ENCODE measurements at regions not wholly inside any gene's neighbourhood (a gene's known extent, or its start where the extent isn't known, plus 50 kb on each side); places are given as distances from the start of the nearest gene placed in this dataset.

- H3K27me3 ChIP-seq (replicated peaks in 1 of 2; ENCODE audit: control insufficient read depth in 2 of 2, insufficient read depth in 2 of 2, low read length in 1 of 2), result no peaks in the 10 kb centered on the region; a peak in 2 of 4 replicates
- no peak overlapping the region for H3K4me3 ChIP-seq
- no TSS peak for BruUV-seq (replicated peaks)
- no peak overlapping the region for H3K9ac ChIP-seq (ENCODE audit: control insufficient read depth, insufficient read depth, low read length)
- CTCF ChIA-PET, result interaction anchor here (3.0 kb wide), 1 partner anchor 9 kb away, joined by 16 read pairs; no protein-coding TSS in a partner anchor
- SMC1A ChIA-PET (ENCODE audit: uncharacterized antibody, unreplicated experiment), result no interaction called here
- RAD21 ChIA-PET (ENCODE audit: unreplicated experiment), result no interaction called here
- no peaks in the 10 kb centered on the region for H3K9me3 ChIP-seq (replicated peaks; ENCODE audit: control insufficient read depth, insufficient read depth, low read length)
- in situ Hi-C loops (cut with MboI) (no loop called here), intact Hi-C loops (cut with micrococcal nuclease; ENCODE audit: unreplicated experiment) (no loop called here)
- ATAC-seq (no peak), FAIRE-seq (no peak), DNase-seq (ENCODE audit: low read depth, low spot score) (no peak)
- H3K79me2 ChIP-seq (ENCODE audit: control insufficient read depth, insufficient read depth, low read length), result no peaks in the 10 kb centered on the region
- no peak overlapping the region for H2AFZ ChIP-seq (ENCODE audit: control insufficient read depth, low read depth, low read length)
- POLR2A ChIA-PET, result no interaction called here
- no peaks in the 10 kb centered on the region for H4K20me1 ChIP-seq (ENCODE audit: control insufficient read depth, insufficient read depth)
- no peak overlapping the region for H3K27ac ChIP-seq (ENCODE audit: control insufficient read depth, insufficient read depth)
- TF ChIP-seq, protein P1, sequence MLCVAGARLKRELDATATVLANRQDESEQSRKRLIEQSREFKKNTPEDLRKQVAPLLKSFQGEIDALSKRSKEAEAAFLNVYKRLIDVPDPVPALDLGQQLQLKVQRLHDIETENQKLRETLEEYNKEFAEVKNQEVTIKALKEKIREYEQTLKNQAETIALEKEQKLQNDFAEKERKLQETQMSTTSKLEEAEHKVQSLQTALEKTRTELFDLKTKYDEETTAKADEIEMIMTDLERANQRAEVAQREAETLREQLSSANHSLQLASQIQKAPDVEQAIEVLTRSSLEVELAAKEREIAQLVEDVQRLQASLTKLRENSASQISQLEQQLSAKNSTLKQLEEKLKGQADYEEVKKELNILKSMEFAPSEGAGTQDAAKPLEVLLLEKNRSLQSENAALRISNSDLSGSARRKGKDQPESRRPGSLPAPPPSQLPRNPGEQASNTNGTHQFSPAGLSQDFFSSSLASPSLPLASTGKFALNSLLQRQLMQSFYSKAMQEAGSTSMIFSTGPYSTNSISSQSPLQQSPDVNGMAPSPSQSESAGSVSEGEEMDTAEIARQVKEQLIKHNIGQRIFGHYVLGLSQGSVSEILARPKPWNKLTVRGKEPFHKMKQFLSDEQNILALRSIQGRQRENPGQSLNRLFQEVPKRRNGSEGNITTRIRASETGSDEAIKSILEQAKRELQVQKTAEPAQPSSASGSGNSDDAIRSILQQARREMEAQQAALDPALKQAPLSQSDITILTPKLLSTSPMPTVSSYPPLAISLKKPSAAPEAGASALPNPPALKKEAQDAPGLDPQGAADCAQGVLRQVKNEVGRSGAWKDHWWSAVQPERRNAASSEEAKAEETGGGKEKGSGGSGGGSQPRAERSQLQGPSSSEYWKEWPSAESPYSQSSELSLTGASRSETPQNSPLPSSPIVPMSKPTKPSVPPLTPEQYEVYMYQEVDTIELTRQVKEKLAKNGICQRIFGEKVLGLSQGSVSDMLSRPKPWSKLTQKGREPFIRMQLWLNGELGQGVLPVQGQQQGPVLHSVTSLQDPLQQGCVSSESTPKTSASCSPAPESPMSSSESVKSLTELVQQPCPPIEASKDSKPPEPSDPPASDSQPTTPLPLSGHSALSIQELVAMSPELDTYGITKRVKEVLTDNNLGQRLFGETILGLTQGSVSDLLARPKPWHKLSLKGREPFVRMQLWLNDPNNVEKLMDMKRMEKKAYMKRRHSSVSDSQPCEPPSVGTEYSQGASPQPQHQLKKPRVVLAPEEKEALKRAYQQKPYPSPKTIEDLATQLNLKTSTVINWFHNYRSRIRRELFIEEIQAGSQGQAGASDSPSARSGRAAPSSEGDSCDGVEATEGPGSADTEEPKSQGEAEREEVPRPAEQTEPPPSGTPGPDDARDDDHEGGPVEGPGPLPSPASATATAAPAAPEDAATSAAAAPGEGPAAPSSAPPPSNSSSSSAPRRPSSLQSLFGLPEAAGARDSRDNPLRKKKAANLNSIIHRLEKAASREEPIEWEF (IDR thresholded peaks at IDR 0.05; ENCODE audit: insufficient replicate concordance, low read depth, low read length), result no peak
- TF ChIP-seq FOXK2 (IDR thresholded peaks at IDR 0.05), result no peak
- TF ChIP-seq EGR1 (IDR thresholded peaks at IDR 0.05; ENCODE audit: borderline replicate concordance in 1 of 2, low read depth in 2 of 2, low read length in 2 of 2), result no peak
- no peak for TF ChIP-seq NR2F1 (conservative IDR thresholded peaks at IDR 0.05)
- TF ChIP-seq POLR2AphosphoS5 (IDR thresholded peaks at IDR 0.05; ENCODE audit: low read length), result no peak
- TF ChIP-seq WRNIP1 (IDR thresholded peaks at IDR 0.05; ENCODE audit: borderline replicate concordance, low read depth, low read length), result no peak
- no peak for TF ChIP-seq ZSCAN29 (IDR thresholded peaks at IDR 0.05)
- TF ChIP-seq, protein P2, sequence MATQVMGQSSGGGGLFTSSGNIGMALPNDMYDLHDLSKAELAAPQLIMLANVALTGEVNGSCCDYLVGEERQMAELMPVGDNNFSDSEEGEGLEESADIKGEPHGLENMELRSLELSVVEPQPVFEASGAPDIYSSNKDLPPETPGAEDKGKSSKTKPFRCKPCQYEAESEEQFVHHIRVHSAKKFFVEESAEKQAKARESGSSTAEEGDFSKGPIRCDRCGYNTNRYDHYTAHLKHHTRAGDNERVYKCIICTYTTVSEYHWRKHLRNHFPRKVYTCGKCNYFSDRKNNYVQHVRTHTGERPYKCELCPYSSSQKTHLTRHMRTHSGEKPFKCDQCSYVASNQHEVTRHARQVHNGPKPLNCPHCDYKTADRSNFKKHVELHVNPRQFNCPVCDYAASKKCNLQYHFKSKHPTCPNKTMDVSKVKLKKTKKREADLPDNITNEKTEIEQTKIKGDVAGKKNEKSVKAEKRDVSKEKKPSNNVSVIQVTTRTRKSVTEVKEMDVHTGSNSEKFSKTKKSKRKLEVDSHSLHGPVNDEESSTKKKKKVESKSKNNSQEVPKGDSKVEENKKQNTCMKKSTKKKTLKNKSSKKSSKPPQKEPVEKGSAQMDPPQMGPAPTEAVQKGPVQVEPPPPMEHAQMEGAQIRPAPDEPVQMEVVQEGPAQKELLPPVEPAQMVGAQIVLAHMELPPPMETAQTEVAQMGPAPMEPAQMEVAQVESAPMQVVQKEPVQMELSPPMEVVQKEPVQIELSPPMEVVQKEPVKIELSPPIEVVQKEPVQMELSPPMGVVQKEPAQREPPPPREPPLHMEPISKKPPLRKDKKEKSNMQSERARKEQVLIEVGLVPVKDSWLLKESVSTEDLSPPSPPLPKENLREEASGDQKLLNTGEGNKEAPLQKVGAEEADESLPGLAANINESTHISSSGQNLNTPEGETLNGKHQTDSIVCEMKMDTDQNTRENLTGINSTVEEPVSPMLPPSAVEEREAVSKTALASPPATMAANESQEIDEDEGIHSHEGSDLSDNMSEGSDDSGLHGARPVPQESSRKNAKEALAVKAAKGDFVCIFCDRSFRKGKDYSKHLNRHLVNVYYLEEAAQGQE (IDR thresholded peaks at IDR 0.05; ENCODE audit: low read depth, low read length), result no peak
- TF ChIP-seq BCL11A (IDR thresholded peaks at IDR 0.05; ENCODE audit: low read depth, low read length), result no peak
- TF ChIP-seq PRDM15 (CRISPR knock-in tag; IDR thresholded peaks at IDR 0.05), result no peak
- no peak for TF ChIP-seq CHD1 (IDR thresholded peaks at IDR 0.05; ENCODE audit: low read depth, low read length)
- TF ChIP-seq EZH2 (IDR thresholded peaks at IDR 0.05; ENCODE audit: borderline replicate concordance, control insufficient read depth, low read depth, low read length), result no peak
- no peak for TF ChIP-seq YBX1 (IDR thresholded peaks at IDR 0.05)
- TF ChIP-seq HDGF (IDR thresholded peaks at IDR 0.05), result no peak
- H3K4me2 ChIP-seq (ENCODE audit: control insufficient read depth, insufficient read depth), result no peak overlapping the region
- no peaks in the 10 kb centered on the region for H3K4me1 ChIP-seq (ENCODE audit: control insufficient read depth, insufficient read depth, low read length)
- WGBS (ENCODE audit: insufficient coverage, insufficient replicate concordance, low lambda C conversion rate, missing lambda C conversion rate), result 24% methylated on average over 2 of the region's 2 CpGs
- no peaks in the 10 kb centered on the region for H3K36me3 ChIP-seq (ENCODE audit: control insufficient read depth in 2 of 2, insufficient read depth in 2 of 2, low read length in 1 of 2)
Observed at GRCh38 chr2:217641960-217642359, 360.8 kb downstream of the TNS1 start.

Measured in GM12878 (cell line).